Erythroblast (primary cell): ENCODE measurements at regions not wholly inside any gene's neighbourhood (a gene's known extent, or its start where the extent isn't known, plus 50 kb on each side); places are given as distances from the start of the nearest gene placed in this dataset.
"Not testable (repeated sequence)": the region's sequence is repeated elsewhere in the genome, so short reads cannot be mapped to it uniquely, and the experiment has no call there.

Source experiments
- GATA1 ChIP-seq: IDR thresholded peaks from 2 replicates; pipeline ENCODE4 v1.6.1; 2011; ENCODE audit warnings: low read depth, mild to moderate bottlenecking, control low read depth, low read length, moderate library complexity
- POLR2A ChIP-seq: IDR thresholded peaks from 2 replicates; pipeline ENCODE4 v1.6.1; 2011; ENCODE audit warnings: mild to moderate bottlenecking, low read length

DNA sequence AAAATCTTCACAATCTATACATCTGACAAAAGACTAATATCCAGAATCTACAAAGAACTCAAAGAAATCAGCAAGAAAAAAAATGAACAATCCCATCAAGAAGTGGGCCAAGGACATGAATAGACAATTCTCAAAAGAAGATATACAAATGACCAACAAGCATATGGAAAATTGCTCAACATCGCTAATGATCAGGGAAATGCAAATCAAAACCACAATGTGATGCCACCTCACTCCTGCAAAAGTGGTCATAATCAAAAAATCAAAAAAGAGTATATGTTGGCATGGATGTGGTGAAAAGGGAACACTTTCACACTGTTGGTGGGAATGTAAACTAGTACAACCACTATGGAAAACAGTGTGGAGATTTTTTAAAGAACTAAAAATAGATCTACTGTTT, 58.3 kb upstream of the HBS1L start:
- not testable (repeated sequence) for TF ChIP-seq POLR2A, GATA1
